T-helper 22 cell (primary cell): ENCODE measurements at regions not wholly inside any gene's neighbourhood (a gene's known extent, or its start where the extent isn't known, plus 50 kb on each side); places are given as distances from the start of the nearest gene placed in this dataset.

Experiments used
- DNase-seq: peaks from one replicate; pipeline ENCODE4 v3.0.0-alpha.2; 2020; ENCODE audit warnings: low read depth

DNA sequence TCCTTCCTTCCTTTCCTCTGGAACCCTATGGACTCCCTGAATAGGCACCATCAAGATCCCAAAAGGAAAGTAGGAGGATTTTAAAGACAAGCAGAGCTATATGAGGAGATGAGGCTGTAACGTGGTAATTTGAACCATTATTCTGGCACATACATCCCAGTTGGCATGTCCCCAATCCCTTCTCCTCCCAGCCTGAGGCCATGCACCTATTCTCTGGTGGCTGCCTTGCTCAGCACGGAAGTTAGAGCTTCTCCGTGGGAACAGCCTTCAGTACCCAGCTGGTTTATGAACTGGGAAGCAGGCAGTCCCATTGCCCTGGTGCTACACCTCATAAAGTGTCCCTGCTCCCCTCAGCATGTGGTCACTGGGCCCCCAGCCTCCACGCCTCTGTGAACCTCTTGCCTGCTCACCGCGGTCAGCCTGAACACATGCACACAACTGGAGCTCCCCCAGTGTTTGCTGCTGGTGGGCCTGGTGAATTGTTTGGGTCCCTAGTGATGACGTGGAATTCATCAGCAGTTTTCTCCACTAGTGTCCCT is 139.9 kb upstream of the PLET1 start:
- no peak for DNase-seq

DNA sequence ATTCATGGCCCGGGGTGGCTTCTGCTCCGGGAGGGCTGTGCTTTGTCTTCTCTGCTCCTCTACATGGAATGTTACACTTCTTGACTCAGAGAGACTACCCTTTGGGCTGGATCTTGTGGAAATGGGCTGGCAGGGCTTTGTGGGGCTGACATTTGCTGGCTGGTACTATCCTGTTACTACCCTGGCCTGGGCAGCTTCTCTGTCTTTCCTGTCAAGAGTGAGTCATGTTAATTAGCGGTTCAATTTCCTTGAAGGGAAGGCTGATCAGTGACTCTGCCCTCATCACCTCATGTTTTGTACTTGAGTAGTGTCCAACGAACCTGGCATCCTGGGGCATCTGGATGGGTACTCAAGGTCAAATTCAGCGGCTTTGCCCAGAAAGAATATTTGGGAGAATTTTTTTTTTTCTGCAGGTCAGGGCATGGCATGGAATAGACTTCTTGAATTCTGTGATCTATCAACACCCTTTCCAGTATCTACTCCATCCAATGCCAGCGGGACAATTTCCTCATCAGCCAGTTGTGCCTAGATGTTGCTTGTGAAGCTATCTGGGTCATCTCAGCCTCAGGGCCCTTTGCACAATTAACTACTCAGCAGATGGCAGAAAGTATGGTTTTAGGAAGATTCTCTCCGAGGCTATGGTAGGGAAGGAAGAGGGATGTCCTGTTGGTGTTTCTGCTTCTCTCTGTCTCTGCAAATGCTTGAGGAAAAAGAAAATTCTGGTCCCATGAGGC is 140.5 kb upstream of the PLET1 start:
- no peak for DNase-seq

DNA sequence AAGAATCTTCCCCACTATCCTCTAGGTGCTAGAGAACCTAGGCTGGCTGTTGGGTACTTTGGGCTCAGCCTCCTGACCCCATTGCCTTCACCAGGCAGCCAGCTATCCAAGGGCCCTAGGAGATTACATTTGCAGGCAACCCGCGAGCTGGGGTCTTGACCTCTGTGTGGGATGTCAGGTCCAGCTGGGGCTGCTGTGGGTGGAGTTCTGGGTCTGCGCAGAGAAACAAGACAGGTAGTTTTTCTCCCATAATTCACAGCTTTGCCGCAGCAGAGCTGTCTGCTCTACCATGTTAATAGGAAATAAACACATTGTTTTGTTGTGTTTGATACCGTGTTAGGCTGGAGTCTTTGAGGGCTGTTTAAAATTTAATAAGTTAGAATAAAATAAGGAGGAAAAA is 142.8 kb upstream of the PLET1 start:
- no peak for DNase-seq

DNA sequence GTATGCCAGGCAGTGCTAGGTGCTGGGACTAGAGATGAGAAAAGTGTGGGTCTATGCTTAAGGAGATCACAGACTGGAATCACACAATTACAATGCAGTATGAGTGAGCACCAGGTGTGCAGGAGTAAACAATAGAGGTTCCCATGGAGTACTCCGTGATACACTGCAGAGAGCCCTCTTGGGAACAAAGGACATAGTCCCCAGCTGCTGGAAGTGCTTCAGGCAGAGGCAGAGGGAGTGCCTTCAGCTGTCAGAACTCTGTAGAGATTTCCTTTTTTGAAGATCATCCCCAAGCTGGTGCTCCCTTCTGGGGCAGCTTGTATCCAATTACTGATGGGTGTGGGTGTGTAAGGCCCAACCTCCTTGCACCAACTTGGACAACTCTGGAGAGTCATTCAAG is 143.5 kb upstream of the PLET1 start:
- DNase-seq, result no peak

DNA sequence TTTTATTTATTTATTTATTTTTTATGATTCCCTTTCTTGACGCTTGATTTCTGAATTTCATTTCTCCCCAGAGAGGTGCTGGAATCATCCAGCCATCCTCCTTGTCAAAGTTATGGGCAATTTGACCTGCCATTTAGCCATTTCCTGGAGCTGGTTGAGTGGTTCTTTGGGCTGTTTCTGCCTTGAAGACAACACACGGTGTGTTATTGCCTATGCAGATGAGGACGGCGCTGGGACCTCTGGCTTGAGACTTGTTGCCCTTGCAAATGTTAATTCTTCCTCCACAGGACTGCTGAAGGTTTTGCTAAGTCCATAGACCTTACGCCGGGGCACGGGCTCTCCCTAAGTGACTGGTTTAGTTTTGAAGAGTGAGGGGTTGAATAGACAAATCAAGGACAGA is 147.9 kb upstream of the PLET1 start:
- no peak for DNase-seq

DNA sequence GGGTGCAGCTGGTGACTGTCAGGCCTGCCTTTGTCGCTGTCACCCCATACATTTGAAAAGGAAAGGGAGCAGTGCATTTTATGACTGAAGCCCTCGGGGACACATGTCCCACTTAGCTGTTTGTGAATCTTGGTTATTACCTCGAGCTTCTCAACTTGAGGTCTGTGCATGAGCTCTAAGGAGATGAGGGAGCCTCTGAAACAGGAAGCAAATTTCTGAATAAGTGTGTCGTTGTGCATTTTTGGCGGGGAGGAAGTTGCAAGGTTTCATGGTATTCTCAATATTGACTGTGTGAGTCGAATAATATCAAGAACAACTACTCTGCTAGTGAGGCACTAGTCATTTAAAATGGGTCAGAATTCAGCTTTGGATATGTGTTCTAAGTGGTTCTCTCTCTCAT is 149.7 kb upstream of the PLET1 start:
- DNase-seq, result no peak

DNA sequence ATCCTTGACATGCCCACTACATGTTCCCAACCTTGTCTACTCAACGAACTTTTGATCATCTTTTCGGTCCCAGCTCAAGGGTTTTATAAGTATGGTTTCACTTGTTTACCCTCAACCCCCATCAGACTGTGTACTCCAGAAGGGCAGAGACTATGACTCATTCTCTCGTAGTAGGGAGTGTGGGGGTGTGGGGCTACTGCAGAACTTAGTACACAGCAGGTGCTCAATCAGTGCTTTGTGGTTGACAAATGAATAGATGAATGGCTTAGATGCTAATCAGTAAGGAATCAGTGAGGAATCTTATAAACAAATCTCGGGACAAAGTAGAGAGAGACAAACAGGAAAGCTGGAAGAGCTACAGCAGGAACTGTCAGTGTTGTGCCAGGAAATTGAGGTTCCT is 151.7 kb upstream of the PLET1 start:
- DNase-seq, result no peak

DNA sequence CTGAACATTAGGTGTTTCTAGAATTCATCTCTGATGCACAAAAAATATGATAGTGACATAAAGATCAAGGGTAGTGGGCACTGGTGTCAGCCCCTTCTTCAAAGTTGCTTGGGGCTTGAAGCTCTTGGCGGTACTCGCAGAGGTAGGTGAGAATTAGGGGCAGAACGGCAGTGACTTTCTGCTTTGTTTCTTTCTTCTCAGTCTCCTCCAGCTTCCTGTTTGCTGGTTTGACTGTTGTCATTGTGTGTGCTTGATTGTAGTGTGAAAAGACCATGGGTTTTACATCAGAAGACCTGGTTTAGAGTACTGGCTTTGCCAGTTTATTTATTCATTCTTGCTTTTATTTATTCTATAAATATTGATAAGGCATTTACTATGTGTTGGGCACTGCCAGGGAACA is 156.7 kb upstream of the PLET1 start:
- DNase-seq, result no peak

DNA sequence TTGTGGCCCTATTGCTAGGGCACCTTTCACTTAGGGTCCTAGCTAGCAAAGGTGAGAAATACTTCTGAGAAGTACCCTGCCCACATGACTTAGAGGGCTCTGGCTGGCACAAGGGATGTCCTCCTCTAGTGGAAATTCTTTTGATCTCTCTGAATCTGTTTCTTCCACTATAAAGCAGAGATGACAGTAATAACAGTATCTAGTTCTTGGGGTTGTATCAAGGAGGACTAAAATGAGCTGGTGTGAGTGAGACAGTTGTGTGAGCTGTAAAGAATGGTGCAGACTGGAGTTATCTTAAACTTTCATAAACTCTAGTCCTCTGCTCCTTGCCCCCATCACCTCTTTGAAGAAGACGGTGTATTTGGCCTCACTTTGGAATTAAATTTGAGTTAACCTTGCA is 157.8 kb upstream of the PLET1 start:
- no peak for DNase-seq

DNA sequence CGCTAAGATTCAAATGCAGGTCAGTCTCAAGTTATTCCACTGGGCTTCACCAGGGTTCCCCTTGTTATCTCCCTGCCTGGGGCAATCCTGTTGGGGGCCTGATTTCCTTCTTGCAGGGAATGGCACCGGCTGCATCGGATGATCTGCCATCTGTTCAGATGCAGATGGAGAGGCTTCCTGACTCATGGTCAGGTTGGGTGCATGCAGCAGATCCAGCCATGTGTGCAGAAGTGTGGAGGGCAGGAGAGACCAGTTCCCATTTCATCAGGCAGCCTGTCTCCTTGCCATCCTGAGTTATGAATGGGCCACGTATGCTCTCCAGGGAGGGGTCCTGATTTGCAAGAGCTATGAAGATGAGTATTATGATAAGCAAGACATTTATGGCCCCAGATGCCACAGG is 161.2 kb upstream of the PLET1 start:
- no peak for DNase-seq

DNA sequence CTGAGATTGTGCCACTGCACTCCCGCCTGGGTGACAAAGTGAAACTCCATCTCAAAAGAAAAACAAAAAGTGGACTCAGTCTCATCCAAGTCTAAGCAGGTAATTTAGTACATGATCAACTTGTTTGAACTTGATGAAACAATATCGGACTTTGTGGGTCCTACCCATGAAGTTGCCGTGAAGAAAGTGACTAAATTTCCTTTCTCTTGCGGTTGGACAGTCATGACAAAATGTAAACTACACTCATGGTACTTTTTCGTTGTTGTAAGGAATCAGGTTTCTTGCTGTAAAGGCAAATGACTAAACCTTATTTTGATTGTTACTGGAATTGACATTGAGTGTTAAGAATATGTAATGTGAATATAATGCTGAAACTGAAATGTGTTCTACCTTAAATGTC is 164.5 kb upstream of the PLET1 start:
- DNase-seq, result no peak

DNA sequence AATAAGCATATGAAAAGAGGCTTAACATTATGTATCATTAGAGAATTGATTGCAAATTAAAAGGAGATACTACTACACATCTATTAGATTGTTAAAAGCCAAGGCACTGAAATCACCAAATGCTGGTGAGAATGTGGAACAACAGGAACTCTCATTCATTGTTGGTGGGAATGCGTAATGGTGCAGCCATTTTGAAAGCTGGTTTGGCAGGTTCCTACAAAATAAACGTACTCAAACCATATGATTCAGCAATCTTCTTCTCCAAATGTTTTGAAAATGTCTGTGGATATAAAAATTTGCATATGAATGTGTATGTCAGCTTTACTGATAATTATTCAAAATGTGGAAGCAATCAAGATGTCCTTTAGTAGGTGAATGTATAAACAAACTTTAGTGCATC is 176.4 kb upstream of the PLET1 start:
- no peak for DNase-seq

DNA sequence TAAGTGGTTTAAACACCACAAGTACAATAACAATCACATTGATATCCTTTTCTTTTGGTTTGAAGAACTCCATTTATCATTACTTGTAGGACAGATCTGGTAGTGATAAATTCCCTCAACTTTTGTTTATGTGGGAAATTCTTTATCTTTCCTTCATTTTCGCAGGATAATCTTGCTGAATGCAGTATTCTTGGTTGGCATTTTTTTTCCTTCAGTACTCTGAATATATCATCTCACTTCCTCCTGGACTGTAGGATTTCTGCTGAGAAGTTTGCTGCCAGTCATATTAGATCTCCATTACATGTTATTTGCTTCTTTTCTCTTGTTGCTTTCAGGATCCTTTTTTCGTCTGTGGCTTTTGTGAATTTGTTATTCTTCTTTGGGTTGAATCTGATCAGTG is 179.0 kb upstream of the PLET1 start:
- DNase-seq, result no peak

DNA sequence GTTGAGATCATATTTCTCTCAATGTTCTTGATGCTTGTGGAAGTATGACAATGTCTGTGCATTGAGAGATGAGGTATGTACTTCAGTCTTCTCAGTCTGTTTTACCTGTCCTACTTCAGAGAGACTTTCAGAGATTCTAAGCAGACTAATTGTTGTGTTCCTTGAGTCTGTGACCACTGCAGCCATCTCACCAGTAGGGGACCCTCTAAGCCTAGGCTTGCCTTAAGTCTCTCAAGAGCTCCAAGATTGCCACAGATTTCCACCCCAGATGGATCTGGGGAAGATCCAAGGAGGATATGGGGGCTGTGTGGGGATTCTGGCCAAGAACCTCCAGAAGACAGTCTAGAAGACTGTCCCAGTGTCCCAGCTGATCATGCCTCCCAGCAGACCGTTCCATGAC is 179.9 kb upstream of the PLET1 start:
- DNase-seq, result no peak

DNA sequence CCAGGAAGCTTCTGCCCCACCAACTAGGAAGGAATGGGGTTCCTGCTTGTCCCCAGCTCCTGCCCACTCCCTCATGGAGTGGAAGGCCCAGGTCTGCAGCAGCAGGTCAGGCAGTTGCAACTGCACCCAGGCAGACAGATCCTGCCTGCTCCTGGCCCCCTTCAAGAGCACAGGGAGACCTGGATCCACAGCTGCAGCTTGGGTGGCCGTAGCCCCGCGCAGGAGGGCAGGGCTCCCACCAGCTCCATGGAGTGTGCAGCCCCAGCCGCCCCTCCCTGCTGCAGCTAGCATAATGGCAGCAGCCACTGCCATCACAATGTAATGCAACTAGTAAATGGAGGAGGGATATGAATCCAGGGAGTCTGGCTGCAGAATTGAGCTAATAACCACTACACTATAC is 187.5 kb upstream of the PLET1 start:
- no peak for DNase-seq

DNA sequence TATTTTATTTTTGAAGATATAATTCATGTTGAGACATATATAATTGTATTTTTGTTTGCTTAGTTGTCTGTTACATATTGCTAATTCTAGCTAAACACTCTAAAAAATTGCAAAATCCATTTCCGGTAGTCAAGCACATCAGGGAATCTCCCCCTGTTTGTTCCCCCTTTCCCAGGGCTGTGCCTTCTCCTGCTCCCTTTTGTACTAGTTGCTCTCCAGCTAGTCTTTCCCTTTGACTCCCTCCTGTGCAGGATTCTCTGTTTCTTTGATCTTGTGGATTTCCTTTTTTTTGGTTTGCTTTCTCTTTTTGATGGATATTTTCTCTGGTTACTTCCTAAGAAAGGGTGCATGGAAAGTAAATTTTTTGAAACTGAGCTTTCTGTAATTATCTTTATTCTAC is 188.1 kb upstream of the PLET1 start:
- DNase-seq, result no peak

DNA sequence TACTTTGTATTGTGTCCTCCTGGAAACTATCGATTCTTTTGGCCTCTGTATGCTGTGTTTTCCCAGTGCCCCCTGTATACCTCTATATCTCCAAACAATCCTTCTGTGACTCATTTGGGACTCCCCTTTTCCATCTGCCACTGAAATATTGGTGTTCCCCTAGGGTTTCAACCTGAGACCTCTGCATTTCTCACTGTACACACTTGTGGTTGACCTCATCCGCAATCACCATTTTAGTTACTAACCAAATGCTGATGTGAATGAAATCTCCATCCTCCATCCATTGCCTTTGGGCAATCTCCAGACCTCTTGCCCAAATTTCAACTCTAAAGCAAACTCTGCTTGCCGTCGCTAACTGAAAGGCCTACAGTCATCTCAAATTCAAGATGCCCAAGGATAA is 190.6 kb upstream of the PLET1 start:
- DNase-seq, result no peak

DNA sequence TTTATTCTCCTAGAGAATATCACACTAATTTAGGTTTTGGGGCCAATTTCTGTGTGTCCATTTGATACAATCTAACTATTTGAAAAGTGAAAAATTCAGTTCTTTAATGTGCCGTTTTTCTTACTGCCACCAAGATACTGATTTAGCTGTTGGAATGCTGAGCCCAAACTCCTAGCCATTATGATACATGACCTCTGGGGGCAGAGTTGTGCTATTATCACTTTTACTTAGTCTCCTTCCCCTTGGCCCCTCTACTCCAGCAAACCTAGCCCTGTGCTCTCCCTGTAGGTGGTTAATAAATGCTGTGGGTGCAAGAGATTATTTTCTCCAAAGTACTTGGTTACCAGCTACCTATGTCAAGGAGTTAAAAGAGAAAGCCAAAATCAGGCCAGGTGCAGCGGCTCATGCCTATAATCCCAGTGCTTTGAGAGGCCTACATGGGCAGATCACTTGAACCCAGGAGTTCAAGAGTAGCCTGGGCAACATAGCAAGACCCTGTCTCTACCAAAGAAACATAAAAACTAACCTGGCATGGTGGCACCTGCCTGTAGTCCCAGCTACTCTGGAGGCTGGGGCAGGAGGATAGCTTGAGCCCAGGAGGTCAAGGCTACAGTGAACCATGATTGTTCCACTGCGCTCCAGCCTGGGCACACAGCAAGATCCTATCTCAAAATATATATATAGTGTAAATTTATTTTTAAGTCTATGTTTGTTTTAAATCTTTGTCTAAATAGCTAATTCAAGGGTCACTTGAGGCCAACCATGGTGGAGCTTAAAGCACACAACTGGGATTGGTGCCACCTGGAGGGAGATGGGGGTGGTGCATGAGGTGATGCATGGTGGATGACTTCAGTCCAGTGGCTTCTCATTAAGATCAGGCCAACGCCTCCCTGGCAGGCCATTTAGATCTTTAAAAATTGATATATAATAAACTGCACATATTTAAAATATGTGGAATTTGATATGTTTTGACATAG is 193.2 kb upstream of the PLET1 start:
- peak; percentile 2 for DNase-seq

DNA sequence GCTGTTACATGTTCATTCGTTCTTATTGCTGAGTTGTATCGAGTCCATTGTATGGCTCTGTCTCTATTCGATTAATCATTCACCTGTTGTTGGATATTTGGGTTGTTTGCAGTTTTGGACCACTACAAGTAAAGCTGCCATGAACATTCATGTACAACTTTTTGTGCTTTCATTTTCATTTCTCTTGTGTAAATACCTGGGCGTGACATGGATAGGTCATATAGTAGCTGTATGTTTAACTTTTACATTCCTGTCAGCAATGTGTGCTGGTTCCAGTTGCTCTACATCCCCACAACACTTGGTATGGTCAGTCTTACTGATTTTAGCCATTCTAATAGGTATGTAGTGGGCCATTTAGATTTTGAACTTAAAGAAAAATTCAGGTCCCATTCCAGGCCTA is 194.2 kb upstream of the PLET1 start:
- DNase-seq, result no peak

DNA sequence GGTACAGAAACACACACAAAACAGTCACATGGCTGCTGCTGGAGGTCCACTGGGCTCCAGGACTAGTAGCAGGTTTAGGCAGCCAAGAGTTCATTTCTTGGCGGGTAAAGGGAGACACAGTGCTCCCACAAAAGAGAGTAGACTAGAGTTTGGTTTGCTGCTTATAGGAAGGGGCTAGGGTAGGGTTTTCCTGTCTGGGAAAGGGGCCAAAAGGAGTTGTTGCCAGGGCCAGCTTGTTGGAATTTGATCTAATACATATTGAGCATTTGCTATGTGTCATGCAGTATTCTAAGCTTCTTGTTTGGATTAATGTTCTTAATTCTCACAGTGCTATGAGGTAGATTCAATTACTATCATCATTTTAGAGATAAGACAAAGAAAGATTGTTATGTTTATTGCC is 195.1 kb upstream of the PLET1 start:
- DNase-seq, result no peak

DNA sequence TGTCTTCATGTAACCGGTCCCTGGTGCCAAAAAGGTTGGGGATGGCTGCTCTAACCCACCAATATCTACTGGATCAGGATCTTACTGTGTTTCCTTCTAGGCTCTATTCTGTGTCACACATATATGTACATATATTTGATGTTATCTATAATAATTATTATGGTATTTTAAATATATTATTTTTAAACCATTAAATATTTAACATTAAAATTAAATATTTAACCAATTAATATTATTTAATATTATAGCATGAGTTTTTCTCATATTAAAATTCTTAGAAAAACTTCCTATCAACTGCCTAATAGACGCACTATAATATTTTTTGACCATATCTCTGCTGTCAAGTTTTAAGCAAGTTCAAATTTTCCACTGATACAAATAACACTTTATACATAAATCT is 196.9 kb upstream of the PLET1 start:
- no peak for DNase-seq

DNA sequence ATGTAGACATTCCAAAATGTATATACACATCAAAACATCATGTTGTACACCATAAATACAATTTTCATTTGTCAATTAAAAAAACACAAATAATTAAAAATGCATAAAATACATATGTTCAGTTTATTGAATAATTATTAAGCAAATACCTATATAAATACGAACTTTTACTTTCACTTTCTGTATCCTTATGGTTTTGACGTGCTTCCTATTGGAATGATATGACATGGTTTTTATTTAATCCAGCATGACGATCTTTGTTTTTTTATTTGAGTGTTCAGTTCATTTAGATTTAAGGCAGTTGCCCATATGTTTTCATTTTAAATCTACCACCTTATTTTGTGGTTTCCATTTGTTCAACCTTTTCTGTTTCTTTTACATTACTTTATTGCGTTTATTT is 198.3 kb upstream of the PLET1 start:
- DNase-seq, result no peak

DNA sequence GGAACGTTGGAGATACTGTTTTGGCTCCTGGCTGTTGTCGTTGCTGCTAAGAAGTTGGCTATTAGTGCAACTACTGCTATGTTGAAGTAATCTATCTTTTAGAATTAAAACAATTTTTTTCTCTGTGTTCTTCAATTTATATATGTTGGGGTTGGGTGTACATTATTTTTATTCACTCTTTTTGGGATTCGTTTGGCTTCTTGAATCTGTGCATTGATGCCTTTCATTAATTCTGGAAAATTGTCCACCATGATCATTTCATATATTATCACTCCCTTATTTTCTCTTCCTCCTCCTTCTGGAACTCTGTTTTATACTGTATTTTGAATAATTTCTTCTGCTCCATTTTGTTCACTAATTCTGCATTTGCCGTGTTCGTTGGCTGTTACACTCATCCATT is 199.5 kb upstream of the PLET1 start:
- DNase-seq, result no peak
